B cell (primary cell): ENCODE measurements at regions not wholly inside any gene's neighbourhood (a gene's known extent, or its start where the extent isn't known, plus 50 kb on each side); places are given as distances from the start of the nearest gene placed in this dataset.

ENCODE experiments used
- ATAC-seq: fragments of 200-7000 bp; cut with Tn5 transposase; one replicate; pipeline ENCODE4 v1.10.0; 2021; ENCODE audit warnings: low read depth, mild to moderate bottlenecking, moderate number of reproducible peaks, moderate library complexity
- CTCF ChIA-PET: fragments of 350-600 bp; sonication (Branson Sonifier 250); formaldehyde crosslinking; loops from one replicate; lab custom pipeline; 2021; ENCODE audit warnings: antibody characterized with exemption, inconsistent platforms; lab: Charles Lee
- POLR2A ChIA-PET: fragments of 350-600 bp; sonication (Branson Sonifier 250); formaldehyde crosslinking; loops from one replicate; lab custom pipeline; 2021; ENCODE audit warnings: antibody characterized with exemption; lab: Charles Lee
- DNase-seq: peaks from one replicate; pipeline ENCODE4 v3.0.0; 2013
- H2AFZ ChIP-seq: 2 replicates; pipeline ENCODE4 v1.6.1; 2012; ENCODE audit warnings: mild to moderate bottlenecking, low read depth, low read length; ENCODE audit not compliant: insufficient read depth, poor library complexity, severe bottlenecking
- H3K27ac ChIP-seq, 2 donors: 1 replicate in 1 of 2; 2 replicates in 1 of 2; pipeline ENCODE4 v1.5.1; 2012 to 2013; ENCODE audit warnings: low read length in 2 of 2, mild to moderate bottlenecking in 2 of 2, moderate library complexity in 1 of 2
- H3K27me3 ChIP-seq, 4 experiments: fragments of 200-600 bp in 1 of 4; sonication (generic) in 1 of 4; replicated peaks in 1 of 4; 1 replicate in 2 of 4; 2 replicates in 2 of 4; pipeline versions ENCODE4 v1.6.1 to v1.7.0; 2013 to 2016; ENCODE audit warnings: low read length in 3 of 4, mild to moderate bottlenecking in 2 of 4, mixed read lengths in 1 of 4, moderate library complexity in 1 of 4; ENCODE audit not compliant: insufficient read depth in 4 of 4, control insufficient read depth in 3 of 4; ENCODE audit errors: control extremely low read depth in 1 of 4
- H3K36me3 ChIP-seq, 2 experiments: replicated peaks in 1 of 2; 1 replicate in 1 of 2; 2 replicates in 1 of 2; pipeline versions ENCODE4 v1.6.1 to v1.7.1; 2013; ENCODE audit warnings: low read length in 1 of 2; ENCODE audit not compliant: insufficient read depth in 2 of 2, control insufficient read depth in 1 of 2; ENCODE audit errors: control extremely low read depth in 1 of 2, extremely low read depth in 1 of 2
- H3K4me1 ChIP-seq, 2 donors: fragments of 200-600 bp in 1 of 2; sonication (generic) in 1 of 2; 1 replicate in 1 of 2; 2 replicates in 1 of 2; pipeline versions ENCODE4 v1.5.1 to v1.6.1; 2013 to 2017; ENCODE audit warnings: low read length in 2 of 2; ENCODE audit not compliant: control insufficient read depth in 2 of 2, insufficient read depth in 2 of 2
- H3K4me2 ChIP-seq: replicated peaks from 2 replicates; pipeline ENCODE3; 2012; ENCODE audit warnings: mild to moderate bottlenecking, low read depth, low read length; ENCODE audit not compliant: poor library complexity, severe bottlenecking
- H3K4me3 ChIP-seq, 5 experiments: fragments of 200-600 bp in 1 of 5; sonication (generic) in 1 of 5; 1 replicate in 3 of 5; 2 replicates in 2 of 5; pipeline versions ENCODE4 v1.5.1 to v1.7.0; 2011 to 2016; ENCODE audit warnings: low read length in 4 of 5, mild to moderate bottlenecking in 4 of 5, low read depth in 2 of 5, control low read depth in 1 of 5, moderate library complexity in 1 of 5; ENCODE audit not compliant: insufficient read depth in 1 of 5; ENCODE audit errors: control extremely low read depth in 1 of 5, extremely low read depth in 1 of 5
- H3K79me2 ChIP-seq: fragments of 200-600 bp; sonication (generic); one replicate; pipeline ENCODE4 v1.6.0; 2016; ENCODE audit warnings: low read length; ENCODE audit not compliant: control insufficient read depth, insufficient read depth
- H3K9ac ChIP-seq: fragments of 200-600 bp; sonication (generic); 2 replicates; pipeline ENCODE4 v1.6.1; 2017; ENCODE audit warnings: mild to moderate bottlenecking, low read length, moderate library complexity
- H3K9me3 ChIP-seq, 3 donors: one replicate each; pipeline versions ENCODE4 v1.6.1 to v1.7.1; 2013; ENCODE audit warnings: low read length in 2 of 3; ENCODE audit not compliant: control insufficient read depth in 2 of 3, insufficient read depth in 1 of 3; ENCODE audit errors: control extremely low read depth in 1 of 3
- H4K20me1 ChIP-seq: 2 replicates; pipeline ENCODE4 v1.6.0; 2012; ENCODE audit warnings: mild to moderate bottlenecking, low read length; ENCODE audit not compliant: insufficient read depth, control insufficient read depth, poor library complexity, severe bottlenecking
- H3K27ac Mint-ChIP-seq: one replicate; pipeline ENCODE4 v1.8.0; 2021; ENCODE audit warnings: mixed read lengths
- H3K27me3 Mint-ChIP-seq: one replicate; pipeline ENCODE4 v1.8.0; 2021; ENCODE audit warnings: mixed read lengths
- H3K4me1 Mint-ChIP-seq: one replicate; pipeline ENCODE4 v1.8.0; 2021; ENCODE audit warnings: mixed read lengths
- H3K4me3 Mint-ChIP-seq: one replicate; pipeline ENCODE4 v1.8.0; 2021; ENCODE audit warnings: mixed read lengths
- H3K9me3 Mint-ChIP-seq: one replicate; pipeline ENCODE4 v1.8.0; 2022; ENCODE audit warnings: mixed read lengths; ENCODE audit not compliant: insufficient read depth
- EZH2 ChIP-seq: IDR thresholded peaks from 2 replicates; pipeline ENCODE4 v1.6.1; 2012; ENCODE audit warnings: borderline replicate concordance, low read depth, mild to moderate bottlenecking, moderate library complexity, low read length; ENCODE audit not compliant: insufficient read depth, poor library complexity, severe bottlenecking
- WGBS: methylation state at CpG from one replicate; pipeline ENCODE4 v1.1.5; 2013; ENCODE audit warnings: missing lambda C conversion rate; ENCODE audit not compliant: insufficient coverage; 5-methylcytosine and 5-hydroxymethylcytosine counted together
- intact Hi-C: fragments of 100-400 bp; cut with micrococcal nuclease; formaldehyde crosslinking; loops from one replicate; pipeline ENCODE4 v1.10.0; 2022
- TF ChIP-seq, protein P1 (sequence below): fragments of 200-600 bp; IDR thresholded peaks from one replicate; pipeline ENCODE4 v1.8.0; 2022; ENCODE audit warnings: antibody characterized with exemption, mild to moderate bottlenecking

DNA sequence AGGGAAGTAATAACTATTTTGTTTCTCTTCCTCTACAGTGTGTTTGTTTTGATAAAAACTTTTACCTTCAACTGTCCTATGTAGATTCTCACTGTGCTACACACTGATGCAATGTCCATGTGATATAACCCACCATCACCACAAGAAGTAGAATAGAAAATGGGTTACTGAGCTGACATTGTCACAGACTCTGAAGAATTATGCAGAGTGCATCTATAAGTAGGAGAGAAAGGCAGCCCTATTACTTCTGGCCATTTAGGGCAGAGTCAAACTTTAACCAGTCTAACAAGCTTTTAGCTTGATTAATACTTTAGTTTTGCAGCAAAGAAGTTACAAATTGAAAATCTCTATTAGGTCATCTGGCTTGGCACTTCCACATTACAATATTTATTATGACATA lies 354.0 kb upstream of the CDH8 start:
- ChIA-PET POLR2A (no interaction called here), CTCF (no interaction called here)
- H3K79me2 ChIP-seq: no peaks in the 10 kb centered on the region
- DNase-seq: no peak
- no peak for TF ChIP-seq EZH2
- TF ChIP-seq, protein P1, sequence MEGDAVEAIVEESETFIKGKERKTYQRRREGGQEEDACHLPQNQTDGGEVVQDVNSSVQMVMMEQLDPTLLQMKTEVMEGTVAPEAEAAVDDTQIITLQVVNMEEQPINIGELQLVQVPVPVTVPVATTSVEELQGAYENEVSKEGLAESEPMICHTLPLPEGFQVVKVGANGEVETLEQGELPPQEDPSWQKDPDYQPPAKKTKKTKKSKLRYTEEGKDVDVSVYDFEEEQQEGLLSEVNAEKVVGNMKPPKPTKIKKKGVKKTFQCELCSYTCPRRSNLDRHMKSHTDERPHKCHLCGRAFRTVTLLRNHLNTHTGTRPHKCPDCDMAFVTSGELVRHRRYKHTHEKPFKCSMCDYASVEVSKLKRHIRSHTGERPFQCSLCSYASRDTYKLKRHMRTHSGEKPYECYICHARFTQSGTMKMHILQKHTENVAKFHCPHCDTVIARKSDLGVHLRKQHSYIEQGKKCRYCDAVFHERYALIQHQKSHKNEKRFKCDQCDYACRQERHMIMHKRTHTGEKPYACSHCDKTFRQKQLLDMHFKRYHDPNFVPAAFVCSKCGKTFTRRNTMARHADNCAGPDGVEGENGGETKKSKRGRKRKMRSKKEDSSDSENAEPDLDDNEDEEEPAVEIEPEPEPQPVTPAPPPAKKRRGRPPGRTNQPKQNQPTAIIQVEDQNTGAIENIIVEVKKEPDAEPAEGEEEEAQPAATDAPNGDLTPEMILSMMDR: no peak
- H3K4me1 ChIP-seq: no peaks in the 10 kb centered on the region
- H3K27ac ChIP-seq: no peak overlapping the region
- H4K20me1 ChIP-seq: no peaks in the 10 kb centered on the region
- no peaks in the 10 kb centered on the region for H3K27me3 ChIP-seq
- H3K36me3 ChIP-seq: no peaks in the 10 kb centered on the region
- no peak for ATAC-seq
- H3K27me3 Mint-ChIP-seq: no peaks in the 10 kb centered on the region
- H3K9me3 Mint-ChIP-seq: peaks cover 9% of the 10 kb centered on the region
- intact Hi-C loops: no loop called here
- no peak overlapping the region for H3K9ac ChIP-seq
- H2AFZ ChIP-seq: no peak overlapping the region
- no peak overlapping the region for H3K27ac Mint-ChIP-seq
- no peak overlapping the region for H3K4me3 ChIP-seq
- H3K9me3 ChIP-seq: peaks cover 0 to 10% (median 2%) of the 10 kb centered on the region in 3 donors
- H3K4me2 ChIP-seq: no peak overlapping the region
- no peak overlapping the region for H3K4me3 Mint-ChIP-seq
- no peaks in the 10 kb centered on the region for H3K4me1 Mint-ChIP-seq

DNA sequence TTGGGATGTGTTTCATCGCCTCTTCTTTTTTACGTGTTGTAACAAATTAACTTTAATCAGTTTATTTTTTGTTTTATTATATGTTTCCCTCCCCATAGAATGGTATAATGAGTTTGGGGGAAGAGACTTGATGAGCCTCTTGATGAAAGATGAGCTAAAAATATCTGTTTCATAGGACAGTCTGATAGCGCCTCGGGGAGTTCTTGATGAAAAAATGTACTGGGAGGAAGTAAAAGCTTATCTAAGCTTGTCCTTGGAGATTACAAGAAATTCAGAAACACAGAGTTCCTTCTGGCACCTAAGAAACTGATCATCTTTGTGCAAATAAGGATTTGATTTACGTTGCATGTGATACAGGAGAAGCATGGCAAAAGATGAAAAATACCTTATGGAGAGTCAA lies 350.2 kb upstream of the CDH8 start:
- H3K4me1 Mint-ChIP-seq: no peaks in the 10 kb centered on the region
- no peak overlapping the region for H3K4me2 ChIP-seq
- H2AFZ ChIP-seq: no peak overlapping the region
- DNase-seq: no peak
- no peak overlapping the region for H3K4me3 ChIP-seq
- H3K36me3 ChIP-seq: no peaks in the 10 kb centered on the region
- no peak overlapping the region for H3K27ac Mint-ChIP-seq
- no peak overlapping the region for H3K9ac ChIP-seq
- H3K4me3 Mint-ChIP-seq: no peak overlapping the region
- TF ChIP-seq, protein P1: no peak
- no peak for TF ChIP-seq EZH2
- no peak overlapping the region for H3K27ac ChIP-seq
- ChIA-PET POLR2A (no interaction called here), CTCF (no interaction called here)
- H3K27me3 ChIP-seq: no peaks in the 10 kb centered on the region
- no peaks in the 10 kb centered on the region for H3K4me1 ChIP-seq
- no peaks in the 10 kb centered on the region for H3K79me2 ChIP-seq
- peaks cover 8% of the 10 kb centered on the region for H3K9me3 Mint-ChIP-seq
- WGBS: 100% methylated on average over 2 of the region's 5 CpGs
- no peaks in the 10 kb centered on the region for H3K27me3 Mint-ChIP-seq
- H3K9me3 ChIP-seq: peaks cover 0 to 2% (median 0%) of the 10 kb centered on the region in 3 donors
- H4K20me1 ChIP-seq: no peaks in the 10 kb centered on the region
- ATAC-seq: no peak
- intact Hi-C loops: no loop called here
